Sciatic nerve (tissue), 2 donors: ENCODE measurements at regions not wholly inside any gene's neighbourhood (a gene's known extent, or its start where the extent isn't known, plus 50 kb on each side); places are given as distances from the start of the nearest gene placed in this dataset.
"Not testable (repeated sequence)": the region's sequence is repeated elsewhere in the genome, so short reads cannot be mapped to it uniquely, and the experiment has no call there.

ENCODE experiments used
- ATAC-seq: fragments of 200-7000 bp; cut with Tn5 transposase; one replicate; pipeline ENCODE4 v1.9.1; 2020; ENCODE audit warnings: mild to moderate bottlenecking, moderate library complexity
- DNase-seq: peaks from one replicate; pipeline ENCODE4 v3.0.0-alpha.2; 2020; ENCODE audit warnings: low spot score
- intact Hi-C: fragments of 100-400 bp; cut with DNase I; formaldehyde crosslinking; loops from one replicate; pipeline ENCODE4 v1.14.2; 2022
- donor health status: DM: no; HTN: no; CAD: no.
- donor health status: DM: no; HTN: no; CAD: no.

- intact Hi-C loops, DNase-seq, ATAC-seq: not testable (repeated sequence)
Measured at GRCh38 chr9:104195142-104195541, 101.0 kb downstream of the SMC2 start.

- ATAC-seq (no peak), DNase-seq (no peak)
- intact Hi-C loops = no loop called here
Measured at GRCh38 chr9:104200456-104200994, 106.4 kb downstream of the SMC2 start.

GRCh38 chr9:104206766-104207165, 112.7 kb downstream of the SMC2 start:
- ATAC-seq (no peak), DNase-seq (no peak)
- intact Hi-C loops = no loop called here

- intact Hi-C loops = no loop called here
- DNase-seq (no peak), ATAC-seq (no peak)
Measured at GRCh38 chr9:104209387-104209786, 115.3 kb downstream of the SMC2 start.

GRCh38 chr9:104227108-104227507, 133.0 kb downstream of the SMC2 start:
- intact Hi-C loops = no loop called here
- no peak for DNase-seq
- ATAC-seq = no peak

- intact Hi-C loops = no loop called here
- ATAC-seq = no peak
- DNase-seq = no peak
Measured at GRCh38 chr9:104232781-104233341, 138.8 kb downstream of the SMC2 start.

- intact Hi-C loops = no loop called here
- DNase-seq (no peak), ATAC-seq (no peak)
Measured at GRCh38 chr9:104233366-104233765, 139.3 kb downstream of the SMC2 start.

GRCh38 chr9:104234632-104235337, 140.7 kb downstream of the SMC2 start:
- intact Hi-C loops, DNase-seq, ATAC-seq: not testable (repeated sequence)

GRCh38 chr9:104235347-104236120, 141.4 kb downstream of the SMC2 start:
- ATAC-seq, intact Hi-C loops, DNase-seq: not testable (repeated sequence)

- no peak for DNase-seq
- intact Hi-C loops = no loop called here
- no peak for ATAC-seq
Measured at GRCh38 chr9:104238668-104239067, 144.6 kb downstream of the SMC2 start.

GRCh38 chr9:104240890-104241289, 146.8 kb downstream of the SMC2 start:
- no peak for DNase-seq
- intact Hi-C loops = no loop called here
- no peak for ATAC-seq

- intact Hi-C loops = no loop called here
- DNase-seq (no peak), ATAC-seq (no peak)
Measured at GRCh38 chr9:104245925-104246324, 151.8 kb downstream of the SMC2 start.

GRCh38 chr9:104247899-104248460, 153.9 kb downstream of the SMC2 start:
- ATAC-seq (no peak), DNase-seq (no peak)
- intact Hi-C loops = no loop called here

- intact Hi-C loops = no loop called here
- no peak for ATAC-seq
- DNase-seq = no peak
Measured at GRCh38 chr9:104256031-104256695, 162.1 kb downstream of the SMC2 start.

- intact Hi-C loops = no loop called here
- no peak for DNase-seq
- ATAC-seq = no peak
Measured at GRCh38 chr9:104256696-104257062, 162.6 kb downstream of the SMC2 start.

GRCh38 chr9:104258296-104259011, 164.3 kb downstream of the SMC2 start:
- intact Hi-C loops = no loop called here
- no peak for ATAC-seq
- DNase-seq = no peak

- no peak for ATAC-seq
- intact Hi-C loops = no loop called here
Measured at GRCh38 chr9:104260004-104260403, 165.9 kb downstream of the SMC2 start.

GRCh38 chr9:104263942-104264341, 169.8 kb downstream of the SMC2 start:
- no peak for ATAC-seq
- intact Hi-C loops = no loop called here
- no peak for DNase-seq

More at GRCh38 chr9:104260004-104260403, 165.9 kb downstream of the SMC2 start:
- DNase-seq = no peak
